Right ventricle myocardium inferior (tissue), 1 donor: ENCODE measurements at regions not wholly inside any gene's neighbourhood (a gene's known extent, or its start where the extent isn't known, plus 50 kb on each side); places are given as distances from the start of the nearest gene placed in this dataset.
"Not testable (repeated sequence)": the region's sequence is repeated elsewhere in the genome, so short reads cannot be mapped to it uniquely, and the experiment has no call there.

Experiments
- ATAC-seq: fragments of 200-7000 bp; cut with Tn5 transposase; one replicate; pipeline ENCODE4 v1.9.1; 2020; ENCODE audit warnings: mild to moderate bottlenecking, moderate library complexity
- DNase-seq: peaks from one replicate; pipeline ENCODE4 v3.0.0; 2021; ENCODE audit errors: missing footprints
- intact Hi-C: fragments of 100-400 bp; cut with DNase I; formaldehyde crosslinking; loops from one replicate; pipeline ENCODE4 v1.11.0; 2022
- donor health status: DM: no; HTN: yes; CAD: no; lungs with severe emphysema.

DNA sequence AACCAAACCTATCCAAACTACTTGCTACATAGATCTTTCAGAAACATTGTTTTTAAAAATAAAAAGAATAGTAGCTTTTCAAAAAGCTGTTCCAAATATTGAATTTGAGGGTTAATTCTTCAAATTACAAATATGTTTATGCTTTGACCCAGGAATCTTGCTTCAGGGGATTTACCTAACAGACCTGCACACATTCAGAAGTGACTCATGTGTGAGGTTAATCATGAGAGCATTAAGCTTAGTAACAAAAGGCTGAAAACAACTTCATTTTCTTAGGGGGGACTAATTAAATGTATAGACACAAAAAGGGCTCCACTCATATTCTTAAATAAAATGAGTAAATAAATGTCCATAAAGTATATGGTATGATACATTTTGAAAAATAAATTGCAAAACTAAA, 672.4 kb upstream of the FLRT2 start:
- DNase-seq: no peak
- no peak for ATAC-seq
- intact Hi-C loops: no loop called here

DNA sequence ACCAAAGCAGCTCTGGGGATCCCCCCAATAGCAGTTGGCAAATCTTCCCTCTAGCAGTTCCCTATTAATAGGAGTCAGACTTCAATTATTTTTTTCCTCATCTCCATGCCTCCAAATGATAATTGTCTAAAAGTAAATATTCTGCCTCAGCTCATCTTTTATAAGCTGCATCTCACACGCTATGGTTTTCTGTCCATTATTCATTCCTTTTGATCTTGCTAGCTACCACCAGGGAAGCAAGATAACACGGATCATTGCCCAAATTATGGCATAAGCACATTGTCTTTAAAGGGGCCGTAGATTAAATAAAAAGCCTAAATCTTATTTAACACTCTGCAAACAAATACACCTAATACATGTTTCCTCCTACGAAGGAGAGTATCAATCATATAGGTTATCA, 670.8 kb upstream of the FLRT2 start:
- no peak for ATAC-seq
- intact Hi-C loops: no loop called here
- DNase-seq: no peak

GRCh38 chr14:84864548-84865271, 665.2 kb upstream of the FLRT2 start:
- no peak for ATAC-seq
- intact Hi-C loops: no loop called here
- DNase-seq: no peak

GRCh38 chr14:84871734-84872133, 658.2 kb upstream of the FLRT2 start:
- ATAC-seq: no peak
- no peak for DNase-seq
- intact Hi-C loops: no loop called here

- ATAC-seq (no peak), DNase-seq (no peak)
- intact Hi-C loops: no loop called here
Measured at GRCh38 chr14:84874436-84874835, 655.5 kb upstream of the FLRT2 start.

GRCh38 chr14:84877061-84877460, 652.9 kb upstream of the FLRT2 start:
- intact Hi-C loops: no loop called here
- DNase-seq: no peak
- no peak for ATAC-seq

DNA sequence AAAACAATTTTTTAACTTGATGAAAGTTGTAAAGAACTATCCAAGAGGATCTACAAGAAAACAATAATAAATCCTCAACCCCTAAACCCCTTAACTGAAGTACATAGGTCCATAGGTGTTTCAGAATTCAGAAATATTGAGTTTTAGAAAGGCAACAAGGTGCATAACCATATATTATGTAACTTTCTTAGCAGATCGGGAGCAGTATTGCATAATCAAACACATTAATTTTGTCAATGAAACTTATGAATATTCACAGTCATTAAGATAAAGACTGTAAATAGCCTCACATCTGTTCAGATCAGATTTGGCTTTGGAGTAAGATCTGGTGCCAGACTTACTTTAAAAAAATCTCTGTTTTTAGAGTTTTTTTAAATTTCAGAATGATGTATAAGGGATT, 647.1 kb upstream of the FLRT2 start:
- ATAC-seq (no peak), DNase-seq (no peak)
- intact Hi-C loops: no loop called here

DNA sequence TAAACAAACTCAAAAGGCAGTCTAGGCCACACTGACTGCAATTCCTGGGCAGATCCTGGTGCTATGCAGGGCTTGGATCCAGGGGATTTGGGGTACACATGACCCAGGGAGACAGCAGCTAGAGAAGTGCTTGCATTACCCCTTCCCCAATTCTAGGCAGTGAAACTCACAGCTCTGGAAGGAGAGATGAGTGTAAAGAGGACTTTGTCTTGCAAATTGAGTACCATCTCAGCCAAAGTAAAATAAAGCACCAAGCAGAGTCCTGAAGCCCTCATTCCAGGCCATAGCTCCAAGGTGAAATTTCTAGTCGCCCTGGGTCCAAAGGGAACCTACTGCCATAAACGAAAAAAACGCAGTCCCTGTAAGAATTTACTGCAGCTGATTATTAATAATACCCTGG, 644.9 kb upstream of the FLRT2 start:
- intact Hi-C loops: no loop called here
- ATAC-seq (no peak), DNase-seq (no peak)

DNA sequence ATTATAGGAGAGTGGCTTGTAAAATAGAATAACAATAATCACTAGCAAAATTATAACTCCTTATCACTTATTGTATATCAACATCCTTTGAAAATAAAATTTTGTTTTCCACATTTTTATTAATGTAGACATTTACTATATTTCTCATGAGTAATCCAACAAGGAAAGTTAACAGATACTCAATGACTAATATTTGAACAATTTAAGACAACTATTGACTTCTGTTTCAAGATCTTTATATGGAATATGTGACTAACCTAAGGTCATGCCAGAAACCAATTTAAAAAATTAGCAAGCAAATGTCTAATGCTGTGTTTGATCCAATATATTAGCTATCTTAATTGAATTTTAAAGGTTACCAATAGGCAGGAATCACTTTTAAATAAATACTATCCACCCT, 638.5 kb upstream of the FLRT2 start:
- ATAC-seq: no peak
- intact Hi-C loops: no loop called here
- DNase-seq: no peak

- no peak for DNase-seq
- intact Hi-C loops: no loop called here
- no peak for ATAC-seq
Measured at GRCh38 chr14:84894254-84894653, 635.7 kb upstream of the FLRT2 start.

DNA sequence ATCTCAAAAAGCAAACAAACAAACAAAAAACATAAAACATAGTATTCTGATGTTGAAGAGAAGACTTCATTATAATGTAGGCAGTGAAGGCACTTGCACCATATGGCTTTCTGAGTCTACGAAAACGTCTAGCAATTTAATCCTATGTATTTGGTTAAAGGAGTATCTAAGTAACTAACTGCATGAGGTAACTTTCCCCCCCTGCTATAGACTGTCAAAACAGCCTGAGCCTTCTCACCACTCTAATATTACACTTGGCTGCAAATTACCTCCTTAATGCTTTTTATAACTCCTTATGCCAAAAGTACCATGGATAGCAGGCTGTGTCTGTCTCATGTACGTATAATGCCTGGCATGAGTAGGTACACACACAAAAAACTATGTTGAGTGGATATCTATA, 607.6 kb upstream of the FLRT2 start:
- ATAC-seq: no peak
- intact Hi-C loops: no loop called here
- no peak for DNase-seq

GRCh38 chr14:84926656-84927055, 603.3 kb upstream of the FLRT2 start:
- ATAC-seq: no peak
- intact Hi-C loops: no loop called here
- no peak for DNase-seq

GRCh38 chr14:84927096-84927827, 602.7 kb upstream of the FLRT2 start:
- intact Hi-C loops: no loop called here
- DNase-seq (no peak), ATAC-seq (no peak)

- DNase-seq (no peak), ATAC-seq (no peak)
- intact Hi-C loops: no loop called here
Measured at GRCh38 chr14:84929086-84929485, 600.9 kb upstream of the FLRT2 start.

- DNase-seq (no peak), ATAC-seq (no peak)
- intact Hi-C loops: no loop called here
Measured at GRCh38 chr14:84929834-84930233, 600.1 kb upstream of the FLRT2 start.

- intact Hi-C loops: no loop called here
- ATAC-seq: no peak
Measured at GRCh38 chr14:84937016-84937415, 592.9 kb upstream of the FLRT2 start.

DNA sequence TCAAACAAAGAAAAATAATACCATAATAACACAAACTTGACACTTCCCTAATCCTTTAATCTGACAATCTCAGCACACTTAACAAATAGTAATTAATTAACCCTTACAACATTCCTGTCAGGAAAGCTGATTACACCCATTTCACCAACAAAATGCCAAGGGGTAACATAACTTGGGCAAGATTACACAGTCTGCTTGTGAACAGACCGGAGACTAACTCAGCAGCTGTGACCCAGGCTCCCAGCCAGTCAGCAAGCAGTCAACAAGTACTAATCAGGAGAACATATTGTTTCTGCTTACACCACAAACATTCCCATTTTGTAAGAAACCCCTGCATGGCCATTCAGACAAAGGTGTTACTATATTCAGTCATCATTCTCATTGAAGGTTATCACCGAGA, 592.5 kb upstream of the FLRT2 start:
- DNase-seq (peak; percentile 64), ATAC-seq (no peak)
- intact Hi-C loops: no loop called here

More at GRCh38 chr14:84937016-84937415, 592.9 kb upstream of the FLRT2 start:
- no peak for DNase-seq

GRCh38 chr14:84944901-84945300, 585.0 kb upstream of the FLRT2 start:
- intact Hi-C loops, DNase-seq: not testable (repeated sequence)

GRCh38 chr14:84959851-84960520, 570.0 kb upstream of the FLRT2 start:
- no peak for ATAC-seq
- intact Hi-C loops: no loop called here
- DNase-seq: no peak

More at GRCh38 chr14:84944901-84945300, 585.0 kb upstream of the FLRT2 start:
- not testable (repeated sequence) for ATAC-seq

GRCh38 chr14:84961637-84962036, 568.3 kb upstream of the FLRT2 start:
- intact Hi-C loops: no loop called here
- ATAC-seq: peak; percentile 84
- no peak for DNase-seq
